ENCODE measurements at regions not wholly inside any gene's neighbourhood (a gene's known extent, or its start where the extent isn't known, plus 50 kb on each side); places are given as distances from the start of the nearest gene placed in this dataset.

DNA sequence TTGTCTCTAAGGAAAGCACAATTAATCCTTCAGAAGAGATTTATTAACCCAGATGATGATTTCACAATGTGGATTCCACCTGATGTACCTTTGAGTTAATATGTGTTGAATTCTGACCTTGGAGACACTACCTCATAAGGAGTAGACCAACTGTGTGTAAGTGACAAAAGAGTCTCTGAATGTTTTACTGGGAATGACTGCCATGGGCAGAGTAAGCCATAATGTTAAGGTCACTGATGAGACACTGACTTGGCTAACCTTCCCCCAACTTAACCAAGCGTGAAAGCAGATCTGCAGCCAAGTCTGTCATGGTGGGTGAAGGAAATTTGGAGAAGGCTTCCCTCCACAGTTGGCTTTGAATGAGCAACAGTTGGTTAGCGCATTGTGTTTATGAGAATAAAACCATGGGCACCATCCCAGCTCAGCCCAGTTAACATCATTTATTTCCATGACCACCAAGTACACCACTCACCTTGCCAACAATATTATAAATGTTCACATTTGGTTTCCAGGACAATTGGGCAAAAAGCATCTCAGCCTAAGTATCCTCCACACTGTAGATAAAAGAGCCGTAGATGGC lies 618.5 kb downstream of the KCNJ2 start:
- no peak for DNase-seq (ENCODE audit: low read depth)

DNA sequence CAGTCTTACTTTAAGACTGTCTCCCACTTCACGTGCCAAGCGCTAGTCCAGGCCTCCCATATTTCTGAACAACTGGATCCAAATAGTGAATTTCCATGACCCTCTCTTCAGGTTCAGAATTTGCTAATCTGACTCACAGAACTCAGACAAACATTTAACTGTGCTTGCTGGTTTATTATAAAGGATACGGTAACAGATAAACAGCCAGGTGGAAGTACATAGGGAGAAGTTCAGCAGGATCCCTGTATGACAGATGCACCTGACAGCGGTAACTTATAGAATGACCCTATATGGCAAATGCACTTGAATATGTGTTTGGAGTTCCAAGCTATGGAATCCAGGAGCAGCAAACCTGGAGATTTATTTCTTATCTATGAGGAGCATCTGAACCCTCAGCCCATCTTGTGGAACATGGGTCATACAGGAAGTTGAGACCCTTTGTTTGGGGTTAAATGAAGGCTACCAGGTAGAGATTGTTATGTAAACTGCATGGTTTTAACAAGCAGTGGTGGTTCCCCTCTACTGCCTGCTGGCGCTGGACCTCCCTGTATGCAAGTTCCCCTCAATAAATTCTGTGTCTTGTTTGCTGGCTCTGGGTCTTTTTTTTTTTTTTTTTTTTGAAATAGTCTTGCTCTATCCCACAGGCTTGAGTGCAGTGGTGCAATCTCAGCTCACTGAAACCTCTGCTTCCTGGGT lies 622.6 kb downstream of the KCNJ2 start:
- DNase-seq (ENCODE audit: low read depth): no peak

DNA sequence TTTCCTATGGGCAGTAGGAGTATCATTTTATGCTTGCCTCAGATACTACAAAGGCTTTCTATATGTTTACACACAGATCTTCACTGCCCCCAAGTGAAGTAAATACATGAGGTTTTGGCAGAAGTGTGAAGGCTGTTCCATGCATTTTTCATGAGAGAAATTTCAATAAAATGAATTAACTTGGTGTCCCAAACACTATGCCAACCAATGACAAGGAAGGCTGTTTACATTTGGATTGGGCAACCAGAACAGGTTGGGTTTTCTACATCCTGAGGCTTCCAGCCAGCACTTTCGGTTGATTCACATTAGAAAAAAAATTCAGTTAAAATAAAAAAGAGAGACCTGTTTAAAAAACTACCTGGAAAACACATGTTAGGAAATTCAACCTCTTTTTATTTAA lies 625.4 kb downstream of the KCNJ2 start:
- DNase-seq (ENCODE audit: low read depth): no peak

GRCh38 chr17:70795620-70796019 lies 626.3 kb downstream of the KCNJ2 start:
- no peak for DNase-seq (ENCODE audit: low read depth)

GRCh38 chr17:70796757-70797156 lies 627.4 kb downstream of the KCNJ2 start:
- no peak for DNase-seq (ENCODE audit: low read depth)

DNA sequence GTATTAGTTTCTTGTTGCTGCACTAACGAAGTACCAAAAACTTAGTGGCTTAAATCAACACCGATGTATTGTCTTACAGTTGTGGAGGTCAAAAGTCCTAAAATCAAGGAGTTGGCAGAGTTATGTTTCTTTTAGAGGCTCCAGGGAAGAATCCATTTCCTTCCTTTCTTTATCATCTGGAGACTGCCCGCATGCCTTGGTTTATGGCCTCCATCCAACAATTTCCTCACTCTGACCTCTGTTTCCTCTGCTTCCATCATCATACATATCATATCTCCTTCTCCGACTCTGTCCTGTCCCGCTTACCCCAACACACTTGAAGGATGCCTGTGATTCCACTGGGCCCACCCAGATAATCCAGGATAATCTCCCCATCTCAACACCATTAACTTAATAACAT lies 627.8 kb downstream of the KCNJ2 start:
- no peak for DNase-seq (ENCODE audit: low read depth)

DNA sequence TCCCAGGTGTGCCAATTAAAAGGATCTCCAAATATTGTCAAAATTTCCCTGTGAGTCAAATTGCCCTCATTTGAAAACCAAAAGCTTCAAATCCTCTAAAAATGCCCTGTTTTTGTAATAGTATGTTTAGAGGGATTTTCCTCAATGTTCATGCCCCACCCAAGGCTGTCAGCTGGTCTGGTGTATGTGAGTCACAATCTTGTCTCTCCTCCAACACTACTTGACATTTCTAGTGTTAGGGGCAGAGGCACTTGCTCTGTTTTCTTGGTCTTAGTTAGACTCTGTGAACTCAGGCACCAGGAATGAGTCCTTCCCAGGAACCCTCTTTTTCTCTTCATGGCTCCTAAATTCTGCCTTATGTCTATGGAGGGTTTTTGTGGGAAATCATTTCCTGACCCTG lies 634.8 kb downstream of the KCNJ2 start:
- peak; percentile 41 for DNase-seq (ENCODE audit: low read depth)

- peak; percentile 21 for DNase-seq (ENCODE audit: low read depth)
These were observed 639.3 kb downstream of the KCNJ2 start for GRCh38 chr17:70808596-70808995.

DNA sequence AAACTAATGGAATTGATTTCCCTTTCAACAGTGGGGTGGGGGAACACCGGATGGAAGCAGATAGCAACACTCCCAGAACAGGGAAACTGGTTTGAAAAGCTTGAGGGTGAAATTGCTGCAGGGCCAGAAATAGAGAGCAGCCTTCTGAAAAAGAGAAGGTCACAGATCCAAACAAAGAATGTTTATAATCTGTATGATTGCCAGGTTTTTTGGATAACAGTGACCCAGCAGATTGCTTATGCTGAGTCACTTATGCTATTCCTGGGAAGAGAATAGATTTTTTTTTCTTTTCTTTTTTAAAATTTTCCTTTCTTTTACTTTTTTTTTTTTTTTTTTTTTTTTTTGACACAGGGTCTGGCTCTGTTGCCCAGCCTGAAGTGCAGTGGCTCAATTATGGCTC lies 641.3 kb downstream of the KCNJ2 start:
- DNase-seq (ENCODE audit: low read depth): no peak

GRCh38 chr17:70813355-70813930 lies 644.1 kb downstream of the KCNJ2 start:
- peak; percentile 61 for DNase-seq (ENCODE audit: low read depth)

DNA sequence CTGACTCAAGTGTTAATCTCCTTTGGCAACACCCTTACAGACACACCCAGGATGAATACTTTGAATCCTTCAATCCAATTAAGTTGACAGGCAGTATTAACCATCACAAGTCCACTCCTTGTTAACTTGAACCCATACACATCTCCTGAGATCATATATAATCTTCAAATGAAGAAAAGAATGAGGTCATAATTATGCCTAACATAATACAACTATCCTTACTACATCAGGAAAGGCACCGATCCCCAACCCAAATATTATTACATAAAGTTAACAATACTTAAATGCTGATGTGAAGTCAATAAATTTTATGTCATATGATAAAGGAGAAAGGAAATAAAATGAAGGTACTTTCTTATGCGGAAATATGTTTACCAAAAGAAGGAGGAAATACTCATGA lies 649.9 kb downstream of the KCNJ2 start:
- no peak for DNase-seq (ENCODE audit: low read depth)

DNA sequence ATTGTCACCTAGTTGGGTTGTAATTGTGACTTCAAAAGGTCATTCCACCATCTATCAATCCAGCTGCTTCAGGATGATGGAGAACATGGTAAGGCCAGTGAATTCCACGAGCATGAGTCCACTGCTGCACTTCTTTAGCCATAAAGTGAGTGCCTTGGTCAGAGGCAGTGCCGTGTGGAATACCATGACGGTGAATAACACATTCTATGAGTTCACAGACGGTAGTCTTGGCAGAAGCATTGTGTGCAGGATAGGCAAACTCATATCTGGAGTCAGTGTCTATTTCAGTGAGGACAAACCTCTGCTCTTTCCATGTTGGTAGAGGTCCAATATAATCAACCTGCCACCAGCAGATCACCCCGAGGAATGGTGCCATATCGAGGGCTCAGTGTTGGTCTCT lies 650.9 kb downstream of the KCNJ2 start:
- peak; percentile 42 for DNase-seq (ENCODE audit: low read depth)

DNA sequence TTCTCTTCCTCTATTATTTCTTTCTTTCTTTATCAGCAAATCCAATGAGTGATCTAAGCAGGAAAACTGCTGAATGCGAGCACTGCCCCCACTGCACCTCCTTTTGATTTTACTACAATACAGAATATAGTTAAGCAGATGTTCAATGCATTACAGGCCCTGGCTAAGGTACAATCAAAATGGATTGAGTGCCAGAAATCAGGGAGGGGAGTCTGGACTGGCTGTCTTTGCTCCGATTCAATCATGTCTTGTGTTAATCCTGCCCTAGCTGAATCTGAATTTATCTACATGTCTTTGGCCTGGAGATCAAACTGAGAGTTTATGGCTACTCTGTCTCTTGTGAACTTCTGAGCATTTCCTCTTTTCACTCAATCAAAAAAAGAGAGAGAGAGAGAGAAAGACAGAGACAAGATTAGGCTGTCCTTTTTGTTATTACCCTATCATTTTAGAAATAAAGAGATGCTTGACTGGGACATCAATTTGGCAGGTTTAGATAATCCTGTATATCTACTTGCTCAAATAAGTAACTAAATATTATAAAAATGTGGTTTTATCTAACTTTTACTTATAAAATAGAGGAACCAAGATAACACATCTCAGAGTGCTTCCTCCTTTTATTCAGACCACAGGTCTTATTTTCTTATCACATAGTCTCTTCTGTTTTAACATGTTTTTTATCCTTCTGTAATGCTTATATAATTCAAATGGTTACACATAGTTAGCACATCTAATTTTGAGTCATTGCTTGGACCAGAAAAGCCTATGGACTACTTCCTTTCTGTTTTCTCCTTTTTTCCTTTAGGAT lies 656.2 kb downstream of the KCNJ2 start:
- DNase-seq (ENCODE audit: low read depth): no peak

- peak; percentile 35 for DNase-seq (ENCODE audit: low read depth)
These were observed 660.5 kb downstream of the KCNJ2 start for GRCh38 chr17:70829876-70830275.

GRCh38 chr17:70834039-70834438 lies 664.7 kb downstream of the KCNJ2 start:
- no peak for DNase-seq (ENCODE audit: low read depth)

GRCh38 chr17:70848785-70849184 lies 679.5 kb downstream of the KCNJ2 start:
- peak; percentile 85 for DNase-seq (ENCODE audit: low read depth)

- peak; percentile 73 for DNase-seq (ENCODE audit: low read depth)
These were observed 686.2 kb downstream of the KCNJ2 start for GRCh38 chr17:70855401-70856054.

DNA sequence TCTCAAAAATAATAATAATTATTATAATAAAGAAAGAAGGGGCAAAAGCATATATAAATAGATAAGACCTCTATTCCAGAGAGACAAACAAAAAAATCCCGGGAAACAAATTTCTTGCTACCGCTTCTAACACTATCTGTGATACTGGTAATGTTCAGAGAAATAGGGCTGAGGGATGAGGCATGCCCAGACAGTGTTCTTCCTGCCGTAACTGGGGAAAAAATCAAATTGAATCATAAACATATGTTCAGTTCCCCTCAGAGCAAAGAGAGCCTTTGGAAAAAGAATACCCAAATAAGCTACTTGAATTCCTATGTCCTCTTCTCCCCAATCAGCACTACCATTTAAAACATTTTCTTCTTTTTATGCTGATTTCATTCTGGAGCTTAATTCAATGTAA lies 688.0 kb downstream of the KCNJ2 start:
- DNase-seq (ENCODE audit: low read depth): no peak

GRCh38 chr17:70859829-70860228 lies 690.5 kb downstream of the KCNJ2 start:
- no peak for DNase-seq (ENCODE audit: low read depth)

- DNase-seq (ENCODE audit: low read depth): no peak
These were observed 693.0 kb downstream of the KCNJ2 start for GRCh38 chr17:70862295-70862694.

GRCh38 chr17:70863436-70864248 lies 694.3 kb downstream of the KCNJ2 start:
- DNase-seq (ENCODE audit: low read depth): no peak
